ENCODE measurements at regions not wholly inside any gene's neighbourhood (a gene's known extent, or its start where the extent isn't known, plus 50 kb on each side); places are given as distances from the start of the nearest gene placed in this dataset.
"Not testable (repeated sequence)": the region's sequence is repeated elsewhere in the genome, so short reads cannot be mapped to it uniquely, and the experiment has no call there.

DNA sequence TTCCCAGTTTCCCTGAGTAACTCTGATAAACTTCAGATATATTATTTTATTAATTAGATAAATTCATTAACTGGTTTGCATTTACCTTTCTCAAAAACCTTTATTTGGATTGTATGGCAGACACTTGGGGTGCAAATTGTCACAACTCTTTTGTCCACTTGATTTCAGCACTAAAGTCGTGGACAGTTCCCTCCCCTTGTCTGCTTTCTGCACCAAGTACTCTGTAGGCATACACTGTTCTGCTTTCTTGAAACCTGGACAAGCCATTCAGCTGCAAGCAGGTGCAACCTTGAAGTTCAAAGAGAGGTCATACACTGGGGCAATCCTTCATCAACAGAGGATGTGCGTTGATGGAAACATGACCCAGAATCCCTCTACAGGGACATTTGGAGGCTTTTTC, 162.9 kb downstream of the ARL5B start:
- POLR2A ChIA-PET, result no interaction called here
- peak; percentile 7 for DNase-seq
- no peaks in the 10 kb centered on the region for H3K27me3 Mint-ChIP-seq
- H3K9me3 Mint-ChIP-seq, result peaks cover 10% of the 10 kb centered on the region
- H3K36me3 Mint-ChIP-seq (ENCODE audit: low read depth), result no peaks in the 10 kb centered on the region
- H3K27ac Mint-ChIP-seq, result no peak overlapping the region
- CTCF ChIA-PET, result no interaction called here
- H3K4me1 Mint-ChIP-seq, result no peaks in the 10 kb centered on the region
- no peak overlapping the region for H3K4me3 Mint-ChIP-seq

DNA sequence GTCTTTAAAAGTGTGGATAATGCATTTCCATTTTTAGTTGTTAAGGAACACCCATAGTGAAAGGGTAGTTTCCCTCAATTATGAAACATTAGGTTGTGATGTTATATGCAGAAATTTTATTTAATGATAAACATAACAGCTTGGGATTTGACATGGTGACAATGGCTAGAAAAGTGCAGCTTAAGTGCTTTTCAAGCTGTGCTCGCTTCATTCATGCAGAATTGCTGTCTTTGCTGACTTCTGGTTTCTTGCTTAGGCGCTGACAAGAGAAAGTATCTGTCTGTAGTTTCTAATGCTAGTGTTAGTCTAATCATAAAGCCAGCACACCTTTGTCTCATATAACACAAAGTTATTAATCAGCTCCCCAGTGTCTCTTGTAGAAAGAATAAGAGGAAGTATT, 170.0 kb downstream of the ARL5B start:
- CTCF ChIA-PET, result no interaction called here
- no peaks in the 10 kb centered on the region for H3K9me3 Mint-ChIP-seq

DNA sequence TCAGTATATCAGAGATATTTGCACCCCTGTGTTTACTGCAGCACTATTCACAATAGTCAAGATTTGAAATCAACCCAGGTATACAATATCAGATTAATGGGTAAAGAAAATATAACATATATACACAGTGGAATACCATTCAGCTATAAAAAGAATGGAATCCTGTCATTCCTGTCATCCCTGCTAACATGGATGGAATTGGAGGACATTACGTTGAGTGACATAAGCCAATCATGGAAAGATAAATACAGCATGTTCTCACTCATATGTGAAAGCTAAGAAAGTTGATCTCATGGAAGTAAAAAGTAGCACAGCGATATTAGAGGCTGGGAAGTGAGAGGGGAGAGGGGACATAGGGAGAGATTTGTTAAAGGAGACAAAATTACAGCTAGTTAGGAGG, 171.0 kb downstream of the ARL5B start:
- CTCF ChIA-PET, result no interaction called here
- peaks cover 3% of the 10 kb centered on the region for H3K9me3 Mint-ChIP-seq

More for the DNA sequence above, 170.0 kb downstream of the ARL5B start:
- no peak for DNase-seq
- Mint-ChIP-seq H3K27ac (no peak overlapping the region), H3K36me3 (ENCODE audit: low read depth) (no peaks in the 10 kb centered on the region), H3K4me3 (no peak overlapping the region), H3K27me3 (no peaks in the 10 kb centered on the region), H3K4me1 (no peaks in the 10 kb centered on the region)
- POLR2A ChIA-PET, result no interaction called here

DNA sequence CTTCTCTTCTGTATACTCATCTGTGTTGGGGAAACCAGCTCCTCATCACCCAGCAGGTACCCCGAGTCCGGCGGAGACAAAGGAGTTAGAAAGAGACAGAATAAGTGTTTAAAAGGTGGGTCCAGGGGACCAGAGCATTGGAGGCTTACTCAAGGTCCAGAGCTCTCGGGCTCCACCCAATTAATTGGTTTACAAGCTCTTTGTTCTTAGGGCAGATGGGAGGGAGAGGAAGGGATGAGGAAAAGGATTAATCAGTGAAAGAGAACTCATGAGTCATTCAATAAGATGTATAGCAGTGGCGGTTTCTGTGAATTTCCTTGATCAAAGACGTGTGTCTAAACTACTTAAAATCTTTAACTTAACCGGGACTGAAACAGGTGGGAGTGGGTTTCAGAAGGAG, 192.0 kb upstream of the MALRD1 start:
- DNase-seq; CTCF ChIA-PET; POLR2A ChIA-PET; H3K27ac Mint-ChIP-seq; H3K9me3 Mint-ChIP-seq; H3K36me3 Mint-ChIP-seq (ENCODE audit: low read depth); H3K4me3 Mint-ChIP-seq; H3K4me1 Mint-ChIP-seq; H3K27me3 Mint-ChIP-seq: not testable (repeated sequence)

More for the DNA sequence above, 171.0 kb downstream of the ARL5B start:
- no peak overlapping the region for H3K4me3 Mint-ChIP-seq
- no peaks in the 10 kb centered on the region for H3K36me3 Mint-ChIP-seq (ENCODE audit: low read depth)
- POLR2A ChIA-PET, result no interaction called here
- no peak for DNase-seq
- no peaks in the 10 kb centered on the region for H3K4me1 Mint-ChIP-seq
- no peaks in the 10 kb centered on the region for H3K27me3 Mint-ChIP-seq
- no peak overlapping the region for H3K27ac Mint-ChIP-seq

DNA sequence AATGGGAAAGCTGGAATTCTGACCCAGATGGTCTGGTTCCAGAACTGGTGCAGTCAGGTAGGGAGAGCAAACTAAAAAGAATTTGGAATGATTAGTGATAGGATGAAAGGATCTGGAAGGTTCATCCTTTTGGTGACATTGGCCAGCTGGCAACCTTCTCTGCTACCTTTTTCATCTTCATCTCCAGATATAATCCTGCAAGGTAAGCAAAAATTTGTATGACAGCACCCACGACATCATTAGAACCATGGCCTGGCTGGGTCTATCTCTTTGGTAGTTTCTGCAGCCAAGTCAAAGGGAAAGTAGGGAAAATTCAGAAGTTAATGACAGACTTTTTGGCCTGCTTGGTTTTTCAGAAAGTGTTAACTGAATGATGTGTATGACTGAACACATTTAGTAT, 188.9 kb upstream of the MALRD1 start:
- DNase-seq, result no peak
- Mint-ChIP-seq H3K36me3 (ENCODE audit: low read depth) (no peaks in the 10 kb centered on the region), H3K4me3 (no peak overlapping the region), H3K27ac (no peak overlapping the region), H3K9me3 (peaks cover 3% of the 10 kb centered on the region), H3K4me1 (no peaks in the 10 kb centered on the region), H3K27me3 (no peaks in the 10 kb centered on the region)
- ChIA-PET CTCF (no interaction called here), POLR2A (no interaction called here)

DNA sequence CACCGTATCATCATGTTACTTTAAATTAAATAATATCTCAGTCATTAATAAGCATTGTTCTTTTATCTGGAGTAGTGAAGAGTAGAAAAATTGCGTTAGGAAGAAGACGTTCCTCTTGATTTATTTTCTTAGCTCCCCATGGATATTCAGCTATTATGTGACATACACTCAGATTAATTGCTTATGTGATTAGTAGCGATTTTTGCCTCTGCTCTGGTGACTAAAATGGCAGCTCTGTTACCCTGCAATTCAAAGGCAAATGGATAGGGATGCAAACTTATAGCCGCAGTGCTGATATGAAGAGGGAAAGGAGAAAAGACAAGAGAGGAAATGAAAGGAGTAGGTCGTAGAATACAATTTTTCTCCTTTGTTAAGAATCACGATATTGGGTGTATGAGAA, 188.4 kb upstream of the MALRD1 start:
- H3K4me3 Mint-ChIP-seq, result no peak overlapping the region
- DNase-seq, result no peak
- H3K9me3 Mint-ChIP-seq, result peaks cover 3% of the 10 kb centered on the region
- CTCF ChIA-PET, result no interaction called here
- H3K4me1 Mint-ChIP-seq, result no peaks in the 10 kb centered on the region
- H3K27me3 Mint-ChIP-seq, result no peaks in the 10 kb centered on the region
- no peaks in the 10 kb centered on the region for H3K36me3 Mint-ChIP-seq (ENCODE audit: low read depth)
- POLR2A ChIA-PET, result no interaction called here
- no peak overlapping the region for H3K27ac Mint-ChIP-seq

DNA sequence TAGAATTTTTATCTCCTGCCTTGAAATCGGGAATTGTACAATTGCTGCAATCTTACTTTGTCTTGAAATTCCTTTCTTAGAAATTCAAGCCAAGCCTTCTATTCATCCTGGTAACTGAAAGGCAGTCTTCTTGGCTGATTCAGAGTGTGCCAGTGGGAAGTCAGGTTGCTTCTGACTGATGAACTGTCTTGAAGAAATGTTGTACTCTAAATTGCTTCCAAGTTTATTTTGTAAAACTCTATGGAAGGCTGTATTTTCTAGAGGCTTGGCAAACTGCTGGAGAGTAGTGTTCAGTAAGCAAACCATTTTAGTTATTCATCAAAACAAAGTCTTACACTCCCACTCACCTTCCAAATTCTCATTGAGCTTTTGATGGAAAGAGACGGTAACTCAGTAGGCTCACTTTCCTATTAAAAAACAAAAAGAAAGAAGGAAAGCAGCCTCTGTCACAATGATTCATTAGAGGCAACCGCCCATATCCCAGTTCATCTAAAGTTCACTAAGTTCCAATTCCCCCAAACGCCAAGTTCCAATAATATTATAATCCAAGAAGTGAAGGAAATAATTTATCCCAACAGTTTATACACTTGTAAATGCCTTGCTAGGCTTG, 187.9 kb upstream of the MALRD1 start:
- DNase-seq, result no peak
- Mint-ChIP-seq H3K27ac (no peak overlapping the region), H3K36me3 (ENCODE audit: low read depth) (no peaks in the 10 kb centered on the region), H3K9me3 (peaks cover 3% of the 10 kb centered on the region), H3K27me3 (no peaks in the 10 kb centered on the region), H3K4me3 (no peak overlapping the region), H3K4me1 (no peaks in the 10 kb centered on the region)
- ChIA-PET CTCF (no interaction called here), POLR2A (no interaction called here)

DNA sequence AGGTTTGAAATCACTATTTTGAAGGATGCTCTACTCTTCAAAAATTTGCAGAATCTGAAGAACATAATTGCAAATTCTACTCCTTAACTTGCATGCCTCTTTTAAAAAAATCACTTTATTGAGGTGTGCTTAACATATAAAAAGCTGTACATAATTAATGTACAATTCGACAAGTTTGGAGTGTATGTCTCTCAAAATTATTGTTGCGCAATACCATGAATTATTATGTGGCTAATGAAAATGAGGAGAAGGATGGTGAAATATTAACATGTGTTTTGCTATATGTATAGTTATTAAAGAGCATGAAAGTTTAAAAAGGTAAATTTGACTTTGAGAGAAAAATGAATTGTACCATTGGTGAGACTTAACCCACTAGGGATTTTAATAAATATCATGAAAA, 187.2 kb upstream of the MALRD1 start:
- Mint-ChIP-seq H3K36me3 (ENCODE audit: low read depth) (no peaks in the 10 kb centered on the region), H3K9me3 (peaks cover 6% of the 10 kb centered on the region), H3K27ac (no peak overlapping the region), H3K27me3 (no peaks in the 10 kb centered on the region), H3K4me1 (no peaks in the 10 kb centered on the region), H3K4me3 (no peak overlapping the region)
- CTCF ChIA-PET, result no interaction called here
- POLR2A ChIA-PET, result no interaction called here
- no peak for DNase-seq

DNA sequence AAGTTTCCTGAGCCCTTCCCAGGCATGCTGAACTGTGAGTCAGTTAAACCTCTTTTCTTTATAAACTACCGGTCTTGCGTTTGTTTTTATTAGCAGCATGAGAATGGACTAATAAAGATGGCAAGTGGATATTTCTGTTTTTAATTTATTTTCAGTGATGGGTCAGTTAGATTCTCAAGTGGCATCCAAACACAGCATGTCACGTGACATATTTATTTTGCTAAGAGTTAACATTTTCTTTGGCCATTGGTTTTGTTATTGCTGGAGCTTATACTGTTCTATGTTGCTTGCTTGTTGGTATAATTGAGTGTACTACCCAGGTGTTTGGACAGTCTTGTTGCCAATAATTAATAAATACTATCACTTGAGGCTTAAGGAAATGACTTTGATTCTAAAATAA, 181.7 kb upstream of the MALRD1 start:
- H3K4me3 Mint-ChIP-seq, result no peak overlapping the region
- H3K4me1 Mint-ChIP-seq, result no peaks in the 10 kb centered on the region
- no peak overlapping the region for H3K27ac Mint-ChIP-seq
- POLR2A ChIA-PET, result no interaction called here
- H3K27me3 Mint-ChIP-seq, result no peaks in the 10 kb centered on the region
- H3K36me3 Mint-ChIP-seq (ENCODE audit: low read depth), result no peaks in the 10 kb centered on the region
- no peak for DNase-seq
- CTCF ChIA-PET, result no interaction called here
- H3K9me3 Mint-ChIP-seq, result peaks cover 16% of the 10 kb centered on the region

DNA sequence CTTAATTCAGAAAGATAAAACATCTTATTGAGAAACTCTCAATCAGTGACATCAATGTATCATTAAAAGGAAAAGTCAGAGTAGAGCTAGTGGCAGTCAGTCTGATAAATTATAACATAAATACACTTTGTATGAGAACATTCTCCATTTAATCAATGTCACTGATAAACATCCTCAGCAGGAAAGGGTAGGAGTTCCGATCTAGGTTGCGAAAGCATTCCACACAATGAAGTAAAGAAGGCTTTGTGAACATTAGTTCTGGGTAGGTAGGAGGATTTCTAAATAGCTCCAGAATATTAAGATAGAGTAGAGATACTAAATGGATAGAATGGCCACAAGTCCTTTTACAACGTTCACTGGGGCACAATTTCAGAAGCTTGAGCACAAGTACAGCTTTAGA, 179.7 kb upstream of the MALRD1 start:
- H3K9me3 Mint-ChIP-seq, result peaks cover 13% of the 10 kb centered on the region
- CTCF ChIA-PET, result no interaction called here
- no peaks in the 10 kb centered on the region for H3K36me3 Mint-ChIP-seq (ENCODE audit: low read depth)
- POLR2A ChIA-PET, result no interaction called here
- DNase-seq, result no peak
- no peaks in the 10 kb centered on the region for H3K4me1 Mint-ChIP-seq
- no peak overlapping the region for H3K27ac Mint-ChIP-seq
- H3K4me3 Mint-ChIP-seq, result no peak overlapping the region
- no peaks in the 10 kb centered on the region for H3K27me3 Mint-ChIP-seq

DNA sequence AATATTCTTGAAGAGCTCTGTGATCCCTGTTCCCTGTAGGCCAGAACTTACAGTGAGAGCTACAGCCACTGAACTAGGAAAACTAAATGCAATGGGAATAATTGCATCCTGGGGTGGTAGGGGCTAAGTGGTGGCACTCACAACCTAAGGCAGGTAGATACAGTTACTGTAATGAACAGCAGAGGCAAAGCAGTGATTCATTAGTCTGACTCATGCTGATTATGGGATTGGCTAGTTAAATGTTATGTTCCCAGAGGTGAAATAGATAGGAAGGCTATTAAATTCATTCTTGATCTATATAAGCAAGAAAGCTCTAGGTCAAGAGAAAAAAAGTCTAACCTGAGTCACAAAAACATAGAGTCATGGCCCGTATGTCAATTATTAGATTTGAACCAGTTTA, 173.1 kb upstream of the MALRD1 start:
- DNase-seq, result no peak
- H3K36me3 Mint-ChIP-seq (ENCODE audit: low read depth), result no peaks in the 10 kb centered on the region
- peaks cover 10% of the 10 kb centered on the region for H3K9me3 Mint-ChIP-seq
- H3K4me1 Mint-ChIP-seq, result no peaks in the 10 kb centered on the region
- POLR2A ChIA-PET, result no interaction called here
- H3K27me3 Mint-ChIP-seq, result no peaks in the 10 kb centered on the region
- no peak overlapping the region for H3K27ac Mint-ChIP-seq
- H3K4me3 Mint-ChIP-seq, result no peak overlapping the region
- CTCF ChIA-PET, result no interaction called here

DNA sequence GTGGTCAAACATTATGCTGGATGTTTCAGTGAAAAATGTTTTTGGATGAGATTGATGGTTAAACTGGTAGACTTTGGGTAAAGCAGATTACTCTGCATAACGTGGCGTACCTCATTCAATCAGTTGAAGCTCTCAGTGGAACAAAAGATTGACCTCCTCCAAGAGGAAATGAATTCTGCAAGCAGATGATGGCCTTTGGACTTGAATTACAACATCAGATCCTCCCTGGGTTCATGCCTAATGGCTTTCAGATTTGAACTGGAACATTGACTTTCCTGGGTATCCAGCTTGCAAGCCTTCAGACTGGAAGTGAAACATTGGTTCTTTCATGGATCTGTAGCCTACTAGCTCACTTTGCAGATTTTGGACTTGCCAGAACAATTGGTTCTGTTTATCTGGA, 169.3 kb upstream of the MALRD1 start:
- DNase-seq, result no peak
- Mint-ChIP-seq H3K27ac (no peak overlapping the region), H3K36me3 (ENCODE audit: low read depth) (no peaks in the 10 kb centered on the region), H3K4me3 (no peak overlapping the region), H3K27me3 (no peaks in the 10 kb centered on the region), H3K4me1 (no peaks in the 10 kb centered on the region), H3K9me3 (peaks cover 3% of the 10 kb centered on the region)
- CTCF ChIA-PET, result no interaction called here
- POLR2A ChIA-PET, result no interaction called here

DNA sequence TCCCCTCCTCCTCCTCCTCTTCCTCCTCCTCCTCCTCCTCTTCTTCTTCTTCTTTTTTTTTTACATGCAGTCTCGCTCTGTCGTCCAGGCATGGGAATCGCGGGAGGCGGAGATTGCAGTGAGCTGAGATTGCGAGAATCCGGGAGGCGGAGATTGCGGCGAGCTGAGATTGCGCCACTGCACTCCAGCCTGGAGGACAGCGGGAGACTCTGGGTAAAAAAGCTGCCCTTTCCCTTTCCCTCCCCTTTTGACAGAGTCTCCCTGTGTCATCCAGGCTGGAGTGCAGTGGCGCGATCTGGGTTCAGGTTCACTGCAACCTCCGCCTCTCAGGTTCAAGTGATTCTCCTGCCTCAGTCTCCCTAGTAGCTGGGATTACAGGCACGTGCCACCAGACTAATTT, 168.1 kb upstream of the MALRD1 start:
- ChIA-PET CTCF (no interaction called here), POLR2A (no interaction called here)
- no peak for DNase-seq
- H3K4me1 Mint-ChIP-seq, result no peaks in the 10 kb centered on the region
- H3K27me3 Mint-ChIP-seq, result no peaks in the 10 kb centered on the region
- no peaks in the 10 kb centered on the region for H3K9me3 Mint-ChIP-seq
- H3K27ac Mint-ChIP-seq, result no peak overlapping the region
- no peaks in the 10 kb centered on the region for H3K36me3 Mint-ChIP-seq (ENCODE audit: low read depth)
- H3K4me3 Mint-ChIP-seq, result no peak overlapping the region

DNA sequence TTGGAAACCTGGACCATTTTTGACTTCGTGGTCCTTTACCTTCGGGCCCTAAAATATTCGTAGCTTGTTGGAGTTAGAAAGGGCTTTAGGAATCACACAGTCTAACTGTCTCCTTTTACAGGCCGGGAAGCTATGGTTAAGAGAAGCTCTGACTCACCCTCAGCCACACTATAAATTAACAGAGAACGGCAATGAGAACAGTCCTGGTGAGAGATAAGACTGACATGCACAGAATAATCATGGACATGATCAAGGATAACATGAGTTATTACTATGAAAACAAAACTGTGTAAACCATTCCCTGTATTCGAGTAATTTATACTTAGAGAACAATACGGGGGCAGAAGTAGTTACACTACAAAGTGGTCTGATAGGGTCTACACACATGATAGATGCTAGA, 162.5 kb upstream of the MALRD1 start:
- Mint-ChIP-seq H3K36me3 (ENCODE audit: low read depth) (no peaks in the 10 kb centered on the region), H3K4me3 (no peak overlapping the region), H3K27me3 (no peaks in the 10 kb centered on the region), H3K4me1 (no peaks in the 10 kb centered on the region), H3K27ac (no peak overlapping the region), H3K9me3 (no peaks in the 10 kb centered on the region)
- POLR2A ChIA-PET, result no interaction called here
- no peak for DNase-seq
- CTCF ChIA-PET, result no interaction called here

DNA sequence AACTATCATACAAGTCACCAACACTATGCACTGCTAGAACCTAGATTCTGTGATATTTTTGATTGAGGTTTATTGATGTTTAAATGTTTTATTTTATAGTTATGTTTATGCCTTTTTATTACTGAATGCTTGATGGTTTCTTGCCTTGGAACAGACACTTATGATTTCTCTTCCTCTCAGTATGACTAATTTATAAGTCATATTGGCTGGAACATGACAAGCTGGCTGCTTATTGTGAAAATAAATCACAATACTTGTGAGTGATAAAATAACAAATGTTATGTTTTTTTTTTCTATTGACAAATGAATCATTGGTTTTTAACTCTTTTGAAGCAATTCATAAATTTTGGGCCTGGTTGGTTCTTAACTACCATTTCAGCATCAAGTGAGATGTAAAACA, 142.0 kb upstream of the MALRD1 start:
- CTCF ChIA-PET, result no interaction called here

More for the DNA sequence above, 142.0 kb upstream of the MALRD1 start:
- Mint-ChIP-seq H3K4me1 (no peaks in the 10 kb centered on the region), H3K9me3 (peaks cover 2% of the 10 kb centered on the region), H3K27me3 (no peaks in the 10 kb centered on the region), H3K27ac (no peak overlapping the region), H3K36me3 (ENCODE audit: low read depth) (no peaks in the 10 kb centered on the region), H3K4me3 (no peak overlapping the region)
- no peak for DNase-seq
- POLR2A ChIA-PET, result no interaction called here
